ENCODE measurements at regions not wholly inside any gene's neighbourhood (a gene's known extent, or its start where the extent isn't known, plus 50 kb on each side); places are given as distances from the start of the nearest gene placed in this dataset.

- DNase-seq (ENCODE audit: low spot score), result no peak
Measured at GRCh38 chr3:1824359-1824758, 274.3 kb upstream of the CNTN4 start.

GRCh38 chr3:1828519-1828918, 270.1 kb upstream of the CNTN4 start:
- no peak for DNase-seq (ENCODE audit: low spot score)

GRCh38 chr3:1830851-1831250, 267.8 kb upstream of the CNTN4 start:
- DNase-seq (ENCODE audit: low spot score), result no peak

- no peak for DNase-seq (ENCODE audit: low spot score)
Measured at GRCh38 chr3:1832395-1832794, 266.3 kb upstream of the CNTN4 start.

- no peak for DNase-seq (ENCODE audit: low spot score)
Measured at GRCh38 chr3:1843111-1843510, 255.6 kb upstream of the CNTN4 start.

- no peak for DNase-seq (ENCODE audit: low spot score)
Measured at GRCh38 chr3:1847571-1847970, 251.1 kb upstream of the CNTN4 start.

- DNase-seq (ENCODE audit: low spot score), result no peak
Measured at GRCh38 chr3:1848935-1849334, 249.7 kb upstream of the CNTN4 start.

- DNase-seq (ENCODE audit: low spot score), result no peak
Measured at GRCh38 chr3:1852950-1853349, 245.7 kb upstream of the CNTN4 start.

GRCh38 chr3:1855841-1856240, 242.8 kb upstream of the CNTN4 start:
- DNase-seq (ENCODE audit: low spot score), result no peak

GRCh38 chr3:1870738-1871137, 227.9 kb upstream of the CNTN4 start:
- no peak for DNase-seq (ENCODE audit: low spot score)

- no peak for DNase-seq (ENCODE audit: low spot score)
Measured at GRCh38 chr3:1883534-1883933, 215.1 kb upstream of the CNTN4 start.

- no peak for DNase-seq (ENCODE audit: low spot score)
Measured at GRCh38 chr3:1892459-1892858, 206.2 kb upstream of the CNTN4 start.

- DNase-seq (ENCODE audit: low spot score), result no peak
Measured at GRCh38 chr3:1902416-1902815, 196.2 kb upstream of the CNTN4 start.

GRCh38 chr3:1903111-1903510, 195.6 kb upstream of the CNTN4 start:
- DNase-seq (ENCODE audit: low spot score), result no peak

- DNase-seq (ENCODE audit: low spot score), result no peak
Measured at GRCh38 chr3:1907911-1908310, 190.8 kb upstream of the CNTN4 start.

- DNase-seq (ENCODE audit: low spot score), result peak; percentile 22
Measured at GRCh38 chr3:1908651-1909445, 189.8 kb upstream of the CNTN4 start.

GRCh38 chr3:1910322-1910721, 188.3 kb upstream of the CNTN4 start:
- DNase-seq (ENCODE audit: low spot score), result no peak

- DNase-seq (ENCODE audit: low spot score), result no peak
Measured at GRCh38 chr3:1929788-1930414, 168.8 kb upstream of the CNTN4 start.

- DNase-seq (ENCODE audit: low spot score), result no peak
Measured at GRCh38 chr3:1938975-1939374, 159.7 kb upstream of the CNTN4 start.

- DNase-seq (ENCODE audit: low spot score), result no peak
Measured at GRCh38 chr3:1942781-1943180, 155.9 kb upstream of the CNTN4 start.

- no peak for DNase-seq (ENCODE audit: low spot score)
Measured at GRCh38 chr3:1943395-1944118, 155.1 kb upstream of the CNTN4 start.

GRCh38 chr3:1945698-1946097, 153.0 kb upstream of the CNTN4 start:
- no peak for DNase-seq (ENCODE audit: low spot score)

- peak; percentile 79 for DNase-seq (ENCODE audit: low spot score)
Measured at GRCh38 chr3:1953536-1953935, 145.1 kb upstream of the CNTN4 start.
